SHP77 (cell line): ENCODE measurements at regions not wholly inside any gene's neighbourhood (a gene's known extent, or its start where the extent isn't known, plus 50 kb on each side); places are given as distances from the start of the nearest gene placed in this dataset.

Experiments used
- DNase-seq, 2 experiments: peaks; one replicate each; lab custom pipeline; 2025; lab: John Stamatoyannopoulos, UW

DNA sequence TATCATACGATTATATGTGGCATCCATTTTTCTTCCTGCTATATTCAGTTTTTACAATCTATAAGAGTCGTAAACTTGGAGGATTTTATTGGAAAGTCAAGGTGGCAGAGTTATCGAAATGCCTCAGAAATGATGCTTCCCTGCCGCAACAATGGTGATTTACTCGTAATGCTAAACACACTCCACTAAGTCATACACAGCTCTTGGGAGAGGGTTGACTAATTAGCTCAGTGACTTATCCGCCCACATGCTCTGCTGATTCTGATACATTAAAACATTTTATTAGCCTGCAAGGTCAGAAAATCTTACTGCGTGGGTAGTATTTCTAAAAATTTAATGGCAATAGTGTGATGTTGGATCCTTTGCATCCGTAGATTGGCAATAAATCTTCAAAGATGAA lies 420.1 kb downstream of the ARAP2 start:
- no peak for DNase-seq

DNA sequence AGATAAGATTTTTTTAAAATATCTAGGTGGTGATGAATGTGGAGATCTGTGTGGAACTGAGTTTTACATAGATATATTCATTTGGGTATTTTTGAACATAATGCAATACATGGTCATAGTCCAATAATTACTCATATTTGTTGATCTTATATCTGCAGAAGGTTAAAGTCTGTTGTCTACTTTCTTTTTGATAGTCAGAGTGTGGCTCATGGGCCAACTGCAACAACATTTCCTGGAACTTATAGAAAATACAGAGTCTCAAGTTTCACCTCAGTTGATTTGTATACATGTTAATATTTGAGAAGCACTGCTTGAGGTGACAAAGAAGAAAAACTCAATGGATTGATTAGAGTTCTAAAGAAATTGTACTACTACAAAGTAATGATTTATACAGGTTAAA lies 408.4 kb downstream of the ARAP2 start:
- no peak for DNase-seq

DNA sequence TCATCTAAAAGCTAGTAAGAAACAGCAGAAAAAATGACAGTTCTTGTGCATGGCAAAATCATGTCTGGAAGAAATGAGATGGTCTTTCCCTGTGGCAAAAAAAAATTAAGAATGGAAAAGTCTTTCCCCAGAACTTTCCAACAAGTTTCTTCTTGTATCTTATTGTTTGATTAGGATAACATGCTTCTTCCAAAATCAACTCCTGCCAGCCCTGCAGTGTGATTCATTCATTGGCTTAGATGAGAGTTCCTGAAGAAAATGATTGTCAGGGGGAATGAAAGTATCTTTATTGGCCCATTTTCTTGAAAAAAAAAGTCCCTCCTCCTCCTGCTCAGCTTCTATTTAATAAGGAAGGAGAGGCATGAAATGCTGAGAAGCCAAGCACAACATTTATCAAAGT lies 407.7 kb downstream of the ARAP2 start:
- DNase-seq, result no peak

GRCh38 chr4:35867057-35867456 lies 377.3 kb downstream of the ARAP2 start:
- no peak for DNase-seq

DNA sequence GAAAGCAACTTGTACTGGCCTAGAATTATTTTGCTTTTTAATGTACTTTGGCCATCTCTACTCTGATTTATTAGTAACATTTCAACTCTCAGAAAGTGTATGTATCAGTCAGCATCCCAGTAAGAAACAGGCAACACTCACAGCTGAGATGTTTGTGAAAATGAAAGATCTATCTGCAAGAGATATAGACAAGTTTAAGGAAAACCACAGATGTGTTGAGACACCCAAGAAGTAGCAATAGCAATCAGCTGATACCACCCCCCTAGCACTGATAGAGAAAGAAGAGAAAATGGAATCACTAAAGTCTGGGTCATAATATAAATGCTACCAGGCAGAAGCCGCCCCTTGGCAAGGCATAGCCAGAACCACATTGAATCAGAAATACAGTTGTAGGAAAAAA lies 372.0 kb downstream of the ARAP2 start:
- DNase-seq, result no peak

DNA sequence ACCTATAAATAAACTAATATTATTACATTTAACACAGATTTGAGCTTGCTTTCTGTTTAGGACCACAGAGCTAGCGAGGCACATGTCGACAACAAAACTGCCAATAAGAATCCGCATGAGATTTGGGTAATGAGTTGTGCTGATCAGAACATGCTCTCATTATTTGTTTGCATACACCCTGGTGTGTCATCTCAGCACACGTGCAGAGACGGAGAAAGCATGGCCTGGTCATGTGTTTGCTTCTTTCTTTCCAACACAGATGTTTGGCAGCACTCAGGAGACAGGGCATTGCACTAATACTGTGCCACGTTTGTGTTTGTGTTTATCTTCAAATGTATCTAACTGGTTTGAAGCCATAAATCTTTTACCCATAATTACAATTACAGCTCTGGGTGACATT lies 364.8 kb downstream of the ARAP2 start:
- no peak for DNase-seq

DNA sequence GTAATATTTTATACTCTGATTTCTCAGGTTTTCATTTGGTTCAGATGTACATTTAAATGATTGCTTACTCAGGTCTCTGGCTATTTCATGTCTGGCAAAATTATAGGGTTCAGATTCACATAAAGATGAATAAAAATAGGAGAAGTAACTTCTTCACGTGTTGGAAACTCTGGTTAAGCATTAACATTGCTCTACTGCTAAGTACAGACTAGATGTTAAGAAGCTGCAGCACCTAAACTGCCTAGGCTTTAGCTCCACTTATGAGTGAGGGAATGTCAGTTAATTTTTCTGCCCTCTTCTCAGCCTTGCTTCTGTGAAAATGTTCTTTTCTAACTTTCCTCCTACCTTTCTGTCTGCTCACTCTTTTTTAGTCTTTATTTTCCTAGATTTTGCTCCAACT lies 361.2 kb downstream of the ARAP2 start:
- no peak for DNase-seq

- DNase-seq, result no peak
Measured at GRCh38 chr4:35884714-35885480, 359.4 kb downstream of the ARAP2 start.

GRCh38 chr4:35897808-35898207 lies 346.5 kb downstream of the ARAP2 start:
- DNase-seq, result no peak

GRCh38 chr4:35900286-35901243 lies 343.7 kb downstream of the ARAP2 start:
- DNase-seq, result no peak

- no peak for DNase-seq
Measured at GRCh38 chr4:35912174-35912573, 332.1 kb downstream of the ARAP2 start.

- no peak for DNase-seq
Measured at GRCh38 chr4:35918491-35918977, 325.8 kb downstream of the ARAP2 start.

DNA sequence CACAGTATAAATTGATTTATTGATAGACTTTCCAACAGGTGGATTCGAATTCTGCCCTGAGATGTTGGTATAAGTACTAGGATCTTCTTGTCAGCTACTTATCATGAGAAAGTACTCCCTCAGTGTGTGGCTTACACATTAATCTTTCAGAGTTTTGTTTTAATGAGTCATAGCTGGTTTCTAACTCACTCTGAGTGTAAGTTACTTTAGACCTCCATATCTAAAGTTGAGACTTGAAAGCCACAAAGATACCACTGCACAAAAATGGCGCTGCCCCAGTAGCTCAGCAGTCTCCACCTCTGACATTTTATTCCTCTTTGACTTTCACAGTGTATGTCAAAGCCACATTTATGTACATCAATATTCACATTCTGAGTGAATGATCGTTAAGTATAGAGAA lies 318.5 kb downstream of the ARAP2 start:
- no peak for DNase-seq

GRCh38 chr4:35926788-35927187 lies 317.5 kb downstream of the ARAP2 start:
- no peak for DNase-seq

DNA sequence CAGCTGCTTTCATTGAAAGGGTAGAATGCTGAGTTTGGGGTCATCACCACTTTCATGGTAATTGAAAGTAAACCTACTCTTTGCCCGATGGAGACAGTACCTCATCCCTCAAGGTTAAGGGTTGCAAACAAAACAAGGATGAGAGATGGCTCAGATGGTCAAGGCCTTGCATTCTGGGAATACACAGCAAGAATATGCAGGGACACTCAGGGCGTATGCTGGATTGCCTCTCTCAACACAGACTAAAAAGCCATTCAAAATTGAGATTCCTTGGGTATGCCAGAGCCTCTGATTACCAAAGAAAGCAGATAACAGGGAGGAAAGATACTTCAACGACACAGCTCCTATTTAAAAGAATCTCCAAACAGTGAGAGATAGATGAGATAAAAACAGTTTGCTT lies 310.4 kb downstream of the ARAP2 start:
- DNase-seq, result no peak

DNA sequence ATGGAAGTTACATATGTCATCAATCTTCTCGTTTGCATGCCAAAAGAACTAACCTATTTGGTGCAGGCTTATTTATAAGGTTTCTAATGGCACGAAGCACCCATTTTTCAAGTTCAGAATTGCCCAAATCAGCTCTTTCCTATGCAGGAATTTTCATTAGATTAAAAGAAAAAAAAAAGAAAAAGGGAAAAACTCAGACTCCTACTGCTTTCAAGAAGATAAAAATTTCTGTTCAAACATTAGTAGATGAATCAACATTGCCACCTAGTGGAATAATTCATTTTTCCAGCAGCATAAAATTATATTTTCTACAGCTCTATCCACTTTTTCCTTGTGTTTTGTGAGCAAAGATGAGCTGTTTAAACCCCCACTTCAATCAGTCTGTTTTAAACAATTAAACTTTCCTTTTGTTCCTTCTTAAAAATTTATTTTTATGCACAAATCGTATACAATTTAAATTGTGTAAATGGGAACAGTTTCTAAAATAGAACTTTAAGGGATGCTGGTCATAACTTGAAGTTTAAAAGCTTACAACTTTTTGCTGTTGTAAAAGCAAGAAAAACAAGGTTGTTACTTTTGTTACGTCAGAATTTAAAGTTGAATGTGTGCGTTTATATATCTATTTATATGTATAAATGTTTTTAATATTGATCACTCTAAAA lies 309.9 kb downstream of the ARAP2 start:
- no peak for DNase-seq

DNA sequence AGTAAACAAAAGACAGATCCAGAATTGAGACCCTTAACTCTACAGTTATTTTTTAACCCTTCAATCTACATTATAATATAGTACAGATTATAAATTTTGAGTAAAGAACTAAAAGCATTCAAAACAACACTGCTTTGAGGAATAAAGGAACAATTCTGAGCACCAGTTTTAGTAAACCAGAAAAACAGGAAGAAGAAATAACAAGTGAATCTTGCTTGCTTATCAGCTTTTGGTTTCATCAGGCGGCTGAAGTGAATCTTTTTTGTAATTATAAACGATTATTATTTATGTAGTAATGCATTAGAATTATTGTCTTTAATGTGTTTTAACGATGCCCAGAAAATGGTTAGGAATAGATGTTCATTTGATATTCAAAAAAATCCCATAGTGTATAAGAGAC lies 305.4 kb downstream of the ARAP2 start:
- DNase-seq, result no peak

DNA sequence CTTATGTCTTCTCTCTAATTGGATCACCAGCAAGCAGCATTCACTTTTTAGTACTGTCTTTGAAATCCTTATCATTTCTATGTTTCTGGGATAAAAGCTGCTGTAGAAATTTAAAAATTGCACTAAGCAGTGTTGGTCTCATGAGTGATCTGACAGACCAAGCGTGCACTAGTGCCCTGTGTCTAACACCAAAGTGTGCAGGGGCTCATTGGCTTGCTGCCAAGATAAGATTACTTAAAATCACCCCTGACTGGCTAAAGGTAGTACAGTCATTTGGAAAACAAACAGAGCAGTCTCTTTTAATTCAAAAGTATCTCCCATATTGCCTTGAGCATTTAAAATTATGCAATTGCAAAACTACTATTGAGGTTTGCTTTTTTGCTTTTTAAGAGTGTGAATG lies 304.6 kb downstream of the ARAP2 start:
- no peak for DNase-seq

GRCh38 chr4:35942092-35942491 lies 302.2 kb downstream of the ARAP2 start:
- no peak for DNase-seq

DNA sequence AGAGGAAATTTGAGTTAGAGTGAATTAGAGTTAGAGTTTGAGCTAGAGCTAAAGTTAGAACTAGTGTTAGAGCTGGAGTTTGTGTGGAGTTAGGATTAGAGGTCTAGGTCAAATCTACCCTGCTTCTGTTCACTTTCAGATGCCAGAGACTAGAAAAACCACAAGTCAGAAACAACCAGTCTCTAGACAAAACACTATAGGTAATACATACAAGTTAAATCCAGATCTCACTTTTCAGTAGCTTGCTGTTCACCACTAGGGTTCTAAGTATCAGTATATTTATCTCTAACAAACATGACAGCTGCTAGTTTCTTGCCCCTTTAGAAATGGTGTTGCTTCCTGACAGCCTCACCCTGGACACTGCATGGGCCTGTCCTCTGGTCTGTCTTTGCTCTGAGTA lies 300.7 kb downstream of the ARAP2 start:
- DNase-seq, result no peak

- DNase-seq, result no peak
Measured at GRCh38 chr4:35948171-35948570, 296.1 kb downstream of the ARAP2 start.

GRCh38 chr4:35950442-35950841 lies 293.9 kb downstream of the ARAP2 start:
- DNase-seq, result no peak

- DNase-seq, result no peak
Measured at GRCh38 chr4:35952751-35953150, 291.6 kb downstream of the ARAP2 start.
